ENCODE measurements at regions not wholly inside any gene's neighbourhood (a gene's known extent, or its start where the extent isn't known, plus 50 kb on each side); places are given as distances from the start of the nearest gene placed in this dataset.
"Not testable (repeated sequence)": the region's sequence is repeated elsewhere in the genome, so short reads cannot be mapped to it uniquely, and the experiment has no call there.

- H3K4me1 ChIP-seq, result peaks cover 38 to 50% of the 10 kb centered on the region in 2 donors
- peak overlapping the region; percentile 80 to 89 (median 85) for H3K27ac ChIP-seq
Measured at GRCh38 chr12:46537387-46537955, 164.9 kb upstream of the SLC38A2 start.

GRCh38 chr12:46536316-46536715 is 163.7 kb upstream of the SLC38A2 start:
- H3K36me3 ChIP-seq; in situ Hi-C loops (cut with MboI; ENCODE audit: low sequenced_read_pairs in 4 of 4); H3K27me3 ChIP-seq; H3K9me3 ChIP-seq; DNase-seq; ATAC-seq; H3K4me3 ChIP-seq: not testable (repeated sequence)
- H3K4me1 ChIP-seq, result peaks cover 38 to 50% of the 10 kb centered on the region in 2 donors
- peak overlapping the region; percentile 37 to 89 (median 83) for H3K27ac ChIP-seq
- intact Hi-C loops (cut with DNase I; ENCODE audit: low total_unique reads), result loop anchor here (2.0 to 5.0 kb wide), 4 partner anchors 24 to 164 kb away; partner anchors contain the start of gene SLC38A2

More at GRCh38 chr12:46537387-46537955, 164.9 kb upstream of the SLC38A2 start:
- intact Hi-C loops (cut with DNase I; ENCODE audit: low total_unique reads), result loop anchor here (2.0 to 5.0 kb wide), 4 partner anchors 23 to 165 kb away; partner anchors contain the start of gene SLC38A2
- DNase-seq, result no peak
- Histone ChIP-seq H3K4me3 (no peak overlapping the region), H3K27me3 (no peaks in the 10 kb centered on the region), H3K36me3 (no peaks in the 10 kb centered on the region), H3K9me3 (no peaks in the 10 kb centered on the region)
- peak; percentile 91 to 95 for ATAC-seq
- no peak for TF ChIP-seq POLR2A (IDR thresholded peaks at IDR 0.05)
- no peak for TF ChIP-seq CTCF (IDR thresholded peaks at IDR 0.05 in 4 of 5, conservative IDR thresholded peaks at IDR 0.05 in 1 of 5)
- in situ Hi-C loops (cut with MboI; ENCODE audit: low sequenced_read_pairs in 4 of 4), result no loop called here

- intact Hi-C loops (cut with DNase I; ENCODE audit: low total_unique reads) (loop anchor here (2.0 to 5.0 kb wide), 4 partner anchors 25 to 164 kb away; partner anchors contain the start of gene SLC38A2), in situ Hi-C loops (cut with MboI; ENCODE audit: low sequenced_read_pairs in 4 of 4) (no loop called here)
- TF ChIP-seq CTCF (IDR thresholded peaks at IDR 0.05 in 4 of 5, conservative IDR thresholded peaks at IDR 0.05 in 1 of 5), result no peak
- TF ChIP-seq POLR2A (IDR thresholded peaks at IDR 0.05), result no peak
- H3K36me3 ChIP-seq, result no peaks in the 10 kb centered on the region
- peak overlapping the region; percentile 37 to 89 (median 83) for H3K27ac ChIP-seq
- H3K4me1 ChIP-seq, result peaks cover 38 to 50% of the 10 kb centered on the region in 2 donors
- H3K27me3 ChIP-seq, result no peaks in the 10 kb centered on the region
- no peak for DNase-seq
- no peak for ATAC-seq
- no peaks in the 10 kb centered on the region for H3K9me3 ChIP-seq
- H3K4me3 ChIP-seq, result no peak overlapping the region
Measured at GRCh38 chr12:46535907-46536306, 163.3 kb upstream of the SLC38A2 start.

GRCh38 chr12:46535376-46535775 is 162.8 kb upstream of the SLC38A2 start:
- DNase-seq, result no peak
- Histone ChIP-seq H3K27me3 (no peaks in the 10 kb centered on the region), H3K4me1 (peaks cover 38 to 50% of the 10 kb centered on the region in 2 donors), H3K36me3 (no peaks in the 10 kb centered on the region), H3K27ac (peak overlapping the region; percentile 37 to 89 (median 83)), H3K4me3 (no peak overlapping the region), H3K9me3 (no peaks in the 10 kb centered on the region)
- in situ Hi-C loops (cut with MboI; ENCODE audit: low sequenced_read_pairs in 4 of 4), result no loop called here
- TF ChIP-seq POLR2A (IDR thresholded peaks at IDR 0.05), result no peak
- TF ChIP-seq CTCF (IDR thresholded peaks at IDR 0.05 in 4 of 5, conservative IDR thresholded peaks at IDR 0.05 in 1 of 5), result no peak
- intact Hi-C loops (cut with DNase I; ENCODE audit: low total_unique reads), result loop anchor here (5.0 kb wide), 3 partner anchors 63 to 163 kb away; partner anchors contain the start of gene SLC38A2
- no peak for ATAC-seq

GRCh38 chr12:46534327-46534840 is 161.8 kb upstream of the SLC38A2 start:
- Histone ChIP-seq H3K27ac (peak overlapping the region in 3 of 4 donors; percentile 37 to 86 (median 80)), H3K36me3 (no peaks in the 10 kb centered on the region), H3K4me1 (peaks cover 34 to 50% of the 10 kb centered on the region in 2 donors), H3K4me3 (no peak overlapping the region), H3K9me3 (no peaks in the 10 kb centered on the region), H3K27me3 (no peaks in the 10 kb centered on the region)
- no peak for TF ChIP-seq CTCF (IDR thresholded peaks at IDR 0.05 in 4 of 5, conservative IDR thresholded peaks at IDR 0.05 in 1 of 5)
- no peak for TF ChIP-seq POLR2A (IDR thresholded peaks at IDR 0.05)
- in situ Hi-C loops (cut with MboI; ENCODE audit: low sequenced_read_pairs in 4 of 4) (no loop called here), intact Hi-C loops (cut with DNase I; ENCODE audit: low total_unique reads) (no loop called here)
- DNase-seq (no peak), ATAC-seq (no peak)
